K562 (cell line): ENCODE measurements at regions not wholly inside any gene's neighbourhood (a gene's known extent, or its start where the extent isn't known, plus 50 kb on each side); places are given as distances from the start of the nearest gene placed in this dataset.
A peak's percentile ranks its signal among the peaks of the same experiment; 100 is the strongest.

Source experiments
- ATAC-seq: fragments of 200-7000 bp; cut with Tn5 transposase; 3 replicates; pipeline ENCODE4 v1.9.1; 2020; ENCODE audit warnings: moderate library complexity
- BruUV-seq: library from RNA; stranded (reverse); fragments of 400-500 nt; replicated peaks from 2 replicates; lab custom pipeline; 2021; lab: Mats Ljungman, UMichigan
- CTCF ChIA-PET: fragments of 300-600 bp; formaldehyde crosslinking; extraction: SDS; loops from one replicate; lab custom pipeline; 2021; ENCODE audit warnings: low intra/inter-chr PET ratio; lab: Yijun Ruan, JAX
- POLR2A ChIA-PET: fragments of 300-600, 350-650 bp; sonication (Branson Sonifier 250); formaldehyde crosslinking; extraction: SDS; loops from one replicate; lab custom pipeline; 2021; ENCODE audit warnings: antibody characterized with exemption, inconsistent platforms; lab: Yijun Ruan, JAX
- DNase-seq, 4 experiments: peaks; one replicate each; pipeline versions ENCODE4 v3.0.0 to v3.0.0-alpha.2; 2011 to 2018; ENCODE audit warnings: low spot score in 3 of 4, mixed read lengths in 3 of 4; ENCODE audit errors: extremely low read depth in 1 of 4
- FAIRE-seq: peaks from 2 replicates; lab custom pipeline; 2011; peaks lifted over from hg19 to GRCh38; lab: Jason Lieb, UNC
- H2AFZ ChIP-seq: 2 replicates; pipeline ENCODE4 v1.6.0; 2011; ENCODE audit warnings: low read depth, low read length, control low read depth, inconsistent platforms
- H3K27ac ChIP-seq: fragments of 200-600 bp; 3 replicates; pipeline ENCODE4 v1.8.0; 2011; ENCODE audit warnings: low read depth, mild to moderate bottlenecking, control low read depth, inconsistent platforms, low read length, moderate library complexity, mixed read lengths; ENCODE audit errors: extremely low read depth
- H3K27me3 ChIP-seq, 2 experiments: fragments of 300-600 bp in 1 of 2; 2 replicates in 1 of 2; 3 replicates in 1 of 2; pipeline versions ENCODE4 v1.6.0 to v1.8.0; 2011; ENCODE audit warnings: inconsistent platforms in 2 of 2, low read length in 2 of 2, mild to moderate bottlenecking in 1 of 2, mixed read lengths in 1 of 2, moderate library complexity in 1 of 2; ENCODE audit not compliant: control insufficient read depth in 2 of 2, insufficient read depth in 2 of 2
- H3K36me3 ChIP-seq: fragments of 300-600 bp; 3 replicates; pipeline ENCODE4 v1.8.0; 2011; ENCODE audit warnings: mild to moderate bottlenecking, low read length, inconsistent platforms; ENCODE audit not compliant: control insufficient read depth, insufficient read depth
- H3K4me1 ChIP-seq, 2 experiments: fragments of 200-600 bp in 1 of 2; replicated peaks in 1 of 2; 2 replicates in 1 of 2; 3 replicates in 1 of 2; pipeline versions ENCODE4 v1.5.1 to v1.8.0; 2011; ENCODE audit warnings: inconsistent platforms in 2 of 2, low read length in 2 of 2, mild to moderate bottlenecking in 1 of 2, mixed read lengths in 1 of 2, moderate library complexity in 1 of 2; ENCODE audit not compliant: control insufficient read depth in 2 of 2, insufficient read depth in 2 of 2
- H3K4me2 ChIP-seq: 2 replicates; pipeline ENCODE4 v1.6.1; 2011; ENCODE audit warnings: low read length, control low read depth, inconsistent platforms, mixed read lengths; ENCODE audit not compliant: insufficient read depth
- H3K4me3 ChIP-seq: fragments of 200-600 bp; sonication (generic), shearing (Covaris generic); 2 replicates; pipeline ENCODE4 v1.5.1; 2016; ENCODE audit warnings: control low read depth, inconsistent platforms
- H3K79me2 ChIP-seq: fragments of 200-600 bp; 3 replicates; pipeline ENCODE4 v1.8.0; 2011; ENCODE audit warnings: low read length, inconsistent platforms; ENCODE audit not compliant: control insufficient read depth, insufficient read depth
- H3K9ac ChIP-seq, 2 experiments: 2 replicates each; pipeline versions ENCODE4 v1.6.0 to v1.6.1; 2011; ENCODE audit warnings: low read depth in 2 of 2, low read length in 2 of 2, control low read depth in 1 of 2, inconsistent platforms in 1 of 2, mild to moderate bottlenecking in 1 of 2, mixed read lengths in 1 of 2; ENCODE audit not compliant: insufficient read depth in 1 of 2
- H3K9me1 ChIP-seq: one replicate; pipeline ENCODE4 v1.6.0; 2011; ENCODE audit warnings: inconsistent platforms, mild to moderate bottlenecking, low read length, moderate library complexity; ENCODE audit not compliant: control insufficient read depth, insufficient read depth
- H3K9me3 ChIP-seq: replicated peaks from 2 replicates; pipeline ENCODE4 v1.5.1; 2011; ENCODE audit warnings: low read depth, low read length, inconsistent platforms; ENCODE audit not compliant: control insufficient read depth, insufficient read depth
- H4K20me1 ChIP-seq: replicated peaks from 2 replicates; pipeline ENCODE4 v1.6.1; 2011; ENCODE audit warnings: low read length, inconsistent platforms, mixed read lengths; ENCODE audit not compliant: control insufficient read depth, insufficient read depth
- CCNT2 ChIP-seq: IDR thresholded peaks from 2 replicates; pipeline ENCODE4 v1.6.1; 2011; ENCODE audit warnings: borderline replicate concordance, low read depth, mild to moderate bottlenecking, moderate library complexity, mixed read lengths, low read length; ENCODE audit not compliant: insufficient read length; ENCODE audit errors: extremely low read depth
- CTCF ChIP-seq, 3 experiments: IDR thresholded peaks in 2 of 3; conservative IDR thresholded peaks in 1 of 3; 2 replicates each; pipeline ENCODE4 v1.5.1; 2011 to 2012; ENCODE audit warnings: low read length in 3 of 3, mild to moderate bottlenecking in 3 of 3, control low read depth in 2 of 3, improper control_type of control experiment in 1 of 3, inconsistent platforms in 1 of 3, low read depth in 1 of 3, mixed read lengths in 1 of 3, moderate library complexity in 1 of 3; ENCODE audit not compliant: insufficient read depth in 2 of 3
- DACH1 ChIP-seq: fragments of 450-650 bp; IDR thresholded peaks from 2 replicates; pipeline ENCODE4 v1.6.1; 2018; ENCODE audit not compliant: partially characterized antibody
- FOXA3 ChIP-seq, 2 experiments: fragments of 450-650 bp in 1 of 2; sonication (generic) in 1 of 2; formaldehyde crosslinking; IDR thresholded peaks in 1 of 2; conservative IDR thresholded peaks in 1 of 2; 2 replicates each; pipeline versions ENCODE4 v1.4.0 to v1.8.0; 2020 to 2022; ENCODE audit warnings: mild to moderate bottlenecking in 2 of 2, missing genetic modification reagents in 1 of 2
- KDM4B ChIP-seq, 2 experiments: fragments of 450-650 bp in 1 of 2; sonication (generic) in 1 of 2; IDR thresholded peaks; 2 replicates each; pipeline ENCODE4 v1.6.1; 2016 to 2017; ENCODE audit warnings: borderline replicate concordance in 2 of 2, antibody characterized with exemption in 1 of 2, low read depth in 1 of 2, mild to moderate bottlenecking in 1 of 2
- PRMT5 ChIP-seq: sonication (generic); formaldehyde crosslinking; IDR thresholded peaks from 2 replicates; pipeline ENCODE4 v1.5.0; 2020; ENCODE audit warnings: missing genetic modification reagents
- RAD21 ChIP-seq, 2 experiments: fragments of 250-450 bp in 1 of 2; fragments of 450-650 bp in 1 of 2; sonication (Bioruptor Pico) in 1 of 2; formaldehyde crosslinking in 1 of 2; IDR thresholded peaks in 1 of 2; conservative IDR thresholded peaks in 1 of 2; 2 replicates each; pipeline versions ENCODE4 v1.4.0 to v1.8.0; 2020 to 2022; ENCODE audit warnings: mild to moderate bottlenecking in 2 of 2, moderate library complexity in 1 of 2
- RBFOX2 ChIP-seq: fragments of 200-400 bp; formaldehyde crosslinking; IDR thresholded peaks from 2 replicates; pipeline ENCODE4 v1.6.1; 2017; ENCODE audit warnings: low read depth, mild to moderate bottlenecking, low read length, moderate library complexity
- STAG1 ChIP-seq: sonication (generic); formaldehyde crosslinking; IDR thresholded peaks from 2 replicates; pipeline ENCODE4 v1.5.0; 2020; ENCODE audit warnings: missing genetic modification reagents, borderline replicate concordance
- UBTF ChIP-seq, 2 experiments: IDR thresholded peaks; 2 replicates each; pipeline ENCODE4 v1.6.1; 2012; ENCODE audit warnings: improper control_type of control experiment in 2 of 2, low read depth in 2 of 2, low read length in 2 of 2, borderline replicate concordance in 1 of 2
- ZNF121 ChIP-seq: sonication (generic); formaldehyde crosslinking; conservative IDR thresholded peaks from 2 replicates; pipeline ENCODE4 v1.8.0; 2022; ENCODE audit warnings: missing genetic modification reagents
- in situ Hi-C: fragments of 300-500 bp; cut with MboI; formaldehyde crosslinking; loops from 4 replicates; pipeline ENCODE4 v1.15.0; 2018; ENCODE audit warnings: inconsistent platforms, mixed read lengths
- intact Hi-C: fragments of 100-400 bp; cut with micrococcal nuclease; formaldehyde crosslinking; loops from 2 replicates; pipeline ENCODE4 v1.14.2; 2022

GRCh38 chr3:15952543-15953175, 154.9 kb upstream of the ANKRD28 start (continued):
- TF ChIP-seq UBTF (IDR thresholded peaks at IDR 0.05; ENCODE audit: borderline replicate concordance in 1 of 2, low read depth in 2 of 2, low read length in 2 of 2) (no peak), FOXA3 (CRISPR knock-in tag; conservative IDR thresholded peaks at IDR 0.05 in 1 of 2, IDR thresholded peaks at IDR 0.05 in 1 of 2) (no peak), PRMT5 (CRISPR knock-in tag) (no peak), STAG1 (CRISPR knock-in tag) (no peak), ZNF121 (CRISPR knock-in tag) (no peak), KDM4B (IDR thresholded peaks at IDR 0.05; ENCODE audit: borderline replicate concordance in 2 of 2, low read depth in 1 of 2) (no peak)

- no peaks in the 10 kb centered on the region for H3K36me3 ChIP-seq
- H3K4me2 ChIP-seq: no peak overlapping the region
- no peak overlapping the region for H2AFZ ChIP-seq
- no peak overlapping the region for H3K27ac ChIP-seq
- POLR2A ChIA-PET: no interaction called here
- no TSS peak for BruUV-seq
- no peaks in the 10 kb centered on the region for H4K20me1 ChIP-seq
- CTCF ChIA-PET: no interaction called here
- H3K79me2 ChIP-seq: no peaks in the 10 kb centered on the region
- H3K4me1 ChIP-seq: no peaks in the 10 kb centered on the region
- no peaks in the 10 kb centered on the region for H3K9me1 ChIP-seq
- H3K4me3 ChIP-seq: no peak overlapping the region
- H3K9ac ChIP-seq: no peak overlapping the region
- peak; percentile 79 for ATAC-seq
- in situ Hi-C loops (no loop called here), intact Hi-C loops (no loop called here)
- no peak for FAIRE-seq
- TF ChIP-seq RAD21 (CRISPR knock-in tag; conservative IDR thresholded peaks at IDR 0.05 in 1 of 2, IDR thresholded peaks at IDR 0.05 in 1 of 2): 0 out of 4 replicates have a peak, but pooled peaks of 1 of the 2 experiments have one; percentile 13
- TF ChIP-seq CCNT2: no peak
- no peak for TF ChIP-seq RBFOX2
- peak in 2 of 3 experiments; percentile 25 to 37; a peak in 3 of 6 replicates for TF ChIP-seq CTCF (IDR thresholded peaks at IDR 0.05 in 2 of 3, conservative IDR thresholded peaks at IDR 0.05 in 1 of 3; ENCODE audit: insufficient read depth in 2 of 3, low read depth in 1 of 3, low read length in 3 of 3)
- TF ChIP-seq DACH1: no peak
- no peaks in the 10 kb centered on the region for H3K9me3 ChIP-seq
- peaks cover 4 to 19% of the 10 kb centered on the region in 2 experiments; a peak in 4 of 5 replicates for H3K27me3 ChIP-seq
- DNase-seq: peak; percentile 13 to 45 (median 34)
These were observed 156.1 kb upstream of the ANKRD28 start for GRCh38 chr3:15953841-15954240.
